ENCODE measurements at regions not wholly inside any gene's neighbourhood (a gene's known extent, or its start where the extent isn't known, plus 50 kb on each side); places are given as distances from the start of the nearest gene placed in this dataset.

GRCh38 chr6:16876201-16876600 is 114.9 kb upstream of the ATXN1 start:
- TF ChIP-seq, protein P1, sequence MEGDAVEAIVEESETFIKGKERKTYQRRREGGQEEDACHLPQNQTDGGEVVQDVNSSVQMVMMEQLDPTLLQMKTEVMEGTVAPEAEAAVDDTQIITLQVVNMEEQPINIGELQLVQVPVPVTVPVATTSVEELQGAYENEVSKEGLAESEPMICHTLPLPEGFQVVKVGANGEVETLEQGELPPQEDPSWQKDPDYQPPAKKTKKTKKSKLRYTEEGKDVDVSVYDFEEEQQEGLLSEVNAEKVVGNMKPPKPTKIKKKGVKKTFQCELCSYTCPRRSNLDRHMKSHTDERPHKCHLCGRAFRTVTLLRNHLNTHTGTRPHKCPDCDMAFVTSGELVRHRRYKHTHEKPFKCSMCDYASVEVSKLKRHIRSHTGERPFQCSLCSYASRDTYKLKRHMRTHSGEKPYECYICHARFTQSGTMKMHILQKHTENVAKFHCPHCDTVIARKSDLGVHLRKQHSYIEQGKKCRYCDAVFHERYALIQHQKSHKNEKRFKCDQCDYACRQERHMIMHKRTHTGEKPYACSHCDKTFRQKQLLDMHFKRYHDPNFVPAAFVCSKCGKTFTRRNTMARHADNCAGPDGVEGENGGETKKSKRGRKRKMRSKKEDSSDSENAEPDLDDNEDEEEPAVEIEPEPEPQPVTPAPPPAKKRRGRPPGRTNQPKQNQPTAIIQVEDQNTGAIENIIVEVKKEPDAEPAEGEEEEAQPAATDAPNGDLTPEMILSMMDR (conservative IDR thresholded peaks at IDR 0.05; ENCODE audit: low read length): no peak
- no peak for TF ChIP-seq EZH2phosphoT487 (IDR thresholded peaks at IDR 0.05; ENCODE audit: borderline replicate concordance)
